RWPE1 (cell line): ENCODE measurements at regions not wholly inside any gene's neighbourhood (a gene's known extent, or its start where the extent isn't known, plus 50 kb on each side); places are given as distances from the start of the nearest gene placed in this dataset.

Experiments used
- CTCF ChIA-PET: fragments of 350-600 bp; sonication (Branson Sonifier 250); formaldehyde crosslinking; extraction: SDS; loops from one replicate; lab custom pipeline; 2021; lab: Yijun Ruan, JAX
- POLR2A ChIA-PET: fragments of 400-600 bp; formaldehyde crosslinking; extraction: SDS; loops from one replicate; lab custom pipeline; 2020; ENCODE audit warnings: antibody characterized with exemption; ENCODE audit not compliant: low non-redundant PET; lab: Yijun Ruan, JAX
- DNase-seq: peaks from one replicate; pipeline ENCODE4 v3.0.0; 2012; ENCODE audit warnings: low spot score
- H3K27ac ChIP-seq: fragments of 450-650 bp; 2 replicates; pipeline ENCODE4 v1.5.1; 2017
- TF ChIP-seq, protein P1 (sequence below): fragments of 450-650 bp; conservative IDR thresholded peaks from 2 replicates; pipeline ENCODE4 v1.5.1; 2017; ENCODE audit warnings: low read depth, mild to moderate bottlenecking

- no peak for DNase-seq
- ChIA-PET POLR2A (no interaction called here), CTCF (no interaction called here)
- H3K27ac ChIP-seq, result no peak overlapping the region
- TF ChIP-seq, protein P1, sequence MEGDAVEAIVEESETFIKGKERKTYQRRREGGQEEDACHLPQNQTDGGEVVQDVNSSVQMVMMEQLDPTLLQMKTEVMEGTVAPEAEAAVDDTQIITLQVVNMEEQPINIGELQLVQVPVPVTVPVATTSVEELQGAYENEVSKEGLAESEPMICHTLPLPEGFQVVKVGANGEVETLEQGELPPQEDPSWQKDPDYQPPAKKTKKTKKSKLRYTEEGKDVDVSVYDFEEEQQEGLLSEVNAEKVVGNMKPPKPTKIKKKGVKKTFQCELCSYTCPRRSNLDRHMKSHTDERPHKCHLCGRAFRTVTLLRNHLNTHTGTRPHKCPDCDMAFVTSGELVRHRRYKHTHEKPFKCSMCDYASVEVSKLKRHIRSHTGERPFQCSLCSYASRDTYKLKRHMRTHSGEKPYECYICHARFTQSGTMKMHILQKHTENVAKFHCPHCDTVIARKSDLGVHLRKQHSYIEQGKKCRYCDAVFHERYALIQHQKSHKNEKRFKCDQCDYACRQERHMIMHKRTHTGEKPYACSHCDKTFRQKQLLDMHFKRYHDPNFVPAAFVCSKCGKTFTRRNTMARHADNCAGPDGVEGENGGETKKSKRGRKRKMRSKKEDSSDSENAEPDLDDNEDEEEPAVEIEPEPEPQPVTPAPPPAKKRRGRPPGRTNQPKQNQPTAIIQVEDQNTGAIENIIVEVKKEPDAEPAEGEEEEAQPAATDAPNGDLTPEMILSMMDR, result no peak
These were observed 127.7 kb downstream of the UQCRFS1 start for GRCh38 chr19:29085206-29085605.

- peak; percentile 6 for DNase-seq
- H3K27ac ChIP-seq, result no peak overlapping the region
- TF ChIP-seq, protein P1, result no peak
- CTCF ChIA-PET, result interaction anchor here (0.5 to 0.8 kb wide), 3 partner anchors 8 to 326 kb away, joined by 3 read pairs; no protein-coding TSS in a partner anchor
- POLR2A ChIA-PET, result no interaction called here
These were observed 128.7 kb downstream of the UQCRFS1 start for GRCh38 chr19:29084266-29084665.

DNA sequence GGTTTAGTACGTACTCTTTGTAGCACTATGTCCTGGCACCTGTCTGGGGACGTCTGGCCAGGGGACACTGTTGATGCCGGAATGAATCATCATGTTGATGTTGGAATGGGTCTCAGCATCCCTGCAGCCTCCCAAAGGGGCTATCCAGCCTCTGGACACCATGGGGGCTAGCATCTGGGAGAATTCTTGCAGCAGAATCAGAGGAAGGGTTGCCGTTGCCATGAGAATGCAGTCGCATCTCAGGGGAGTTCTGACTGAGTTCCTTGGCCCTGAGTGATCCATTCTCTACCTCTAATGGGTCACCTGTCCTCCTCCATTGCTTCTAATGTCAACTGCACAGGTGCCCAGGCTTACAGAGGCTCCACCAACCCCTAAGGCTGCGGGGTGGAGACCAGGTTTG, 129.1 kb downstream of the UQCRFS1 start:
- DNase-seq, result no peak
- POLR2A ChIA-PET, result no interaction called here
- no peak overlapping the region for H3K27ac ChIP-seq
- CTCF ChIA-PET, result interaction anchor here (0.7 to 0.8 kb wide), 2 partner anchors 9 to 327 kb away, joined by 3 read pairs; no protein-coding TSS in a partner anchor
- TF ChIP-seq, protein P1, result no peak

DNA sequence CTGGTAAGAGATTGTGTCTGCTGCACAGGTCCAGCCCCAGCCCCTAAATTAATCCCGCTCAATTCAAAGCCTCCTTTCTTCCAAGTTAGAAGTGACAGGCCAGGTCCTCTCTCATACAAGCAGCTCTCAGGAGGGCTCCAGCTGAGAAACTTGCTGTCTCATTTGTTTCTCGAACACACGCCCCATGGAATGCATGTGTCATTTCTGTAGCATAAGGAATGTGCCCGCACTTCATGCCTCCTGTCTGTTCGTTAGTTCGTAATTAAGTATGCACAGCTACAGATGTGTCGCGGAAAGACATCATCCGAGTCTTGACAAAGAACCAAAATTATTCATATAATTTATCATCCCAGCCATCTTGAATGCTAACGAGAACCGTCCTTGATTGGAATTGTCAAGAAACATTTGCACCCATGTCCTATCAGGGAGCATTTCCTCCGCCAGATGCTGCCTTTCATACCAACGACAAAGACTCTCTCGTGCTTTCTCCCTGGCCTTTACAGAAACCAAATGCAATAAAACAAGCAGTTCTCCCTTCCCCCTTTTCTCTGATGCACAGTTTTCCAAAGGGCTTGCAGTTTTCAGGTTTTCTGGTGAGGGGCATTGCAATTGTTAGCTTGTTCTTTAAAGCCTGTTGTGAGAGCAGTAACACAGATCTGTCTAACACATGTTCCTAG, 133.5 kb downstream of the UQCRFS1 start:
- ChIA-PET POLR2A (no interaction called here), CTCF (interaction anchor here (0.7 kb wide), 1 partner anchor 110 kb away, joined by 3 read pairs; no protein-coding TSS in a partner anchor)
- no peak overlapping the region for H3K27ac ChIP-seq
- no peak for DNase-seq
- TF ChIP-seq, protein P1, result no peak

DNA sequence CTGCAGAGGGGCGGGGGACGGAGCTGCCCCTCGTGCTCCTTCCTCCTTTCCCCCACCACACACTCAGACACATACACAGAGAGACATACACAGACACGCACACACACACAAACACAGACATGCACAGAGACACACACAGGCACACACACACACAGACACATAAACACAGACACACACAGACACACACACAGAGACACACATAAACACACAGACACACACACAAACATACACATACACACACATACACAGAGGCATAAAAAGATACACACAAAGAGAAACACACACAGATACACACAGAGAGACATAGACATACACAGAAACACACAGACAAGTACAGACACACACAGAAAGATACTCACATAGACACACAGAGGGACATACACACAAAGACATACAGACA, 136.0 kb downstream of the UQCRFS1 start:
- H3K27ac ChIP-seq, result no peak overlapping the region
- DNase-seq, result no peak
- CTCF ChIA-PET, result no interaction called here
- POLR2A ChIA-PET, result no interaction called here
- TF ChIP-seq, protein P1, result no peak

DNA sequence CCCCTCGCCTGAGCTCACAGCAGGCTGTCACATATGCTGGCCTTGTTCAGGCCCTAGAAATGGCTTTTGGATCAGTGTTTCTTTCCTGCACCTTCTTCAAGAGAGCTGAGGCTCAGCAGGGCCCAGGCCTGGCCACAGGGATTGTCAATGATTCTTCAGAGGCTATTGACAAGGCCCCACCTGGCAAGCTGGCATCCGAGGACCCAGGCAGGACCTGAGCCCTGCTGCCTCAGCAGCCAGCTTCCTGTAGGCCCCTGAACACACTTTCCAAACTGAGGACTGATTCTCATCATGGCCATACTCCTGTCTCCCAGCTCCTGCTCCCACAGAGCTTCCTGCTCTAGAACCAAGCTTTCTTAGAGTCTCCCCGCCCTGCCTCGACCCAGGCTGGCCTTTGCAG, 136.8 kb downstream of the UQCRFS1 start:
- DNase-seq, result no peak
- POLR2A ChIA-PET, result no interaction called here
- CTCF ChIA-PET, result interaction anchor here (1.1 kb wide), 1 partner anchor 41 kb away, joined by 5 read pairs; no protein-coding TSS in a partner anchor
- no peak overlapping the region for H3K27ac ChIP-seq
- TF ChIP-seq, protein P1, result no peak
